Calu3 (cell line): ENCODE measurements at regions not wholly inside any gene's neighbourhood (a gene's known extent, or its start where the extent isn't known, plus 50 kb on each side); places are given as distances from the start of the nearest gene placed in this dataset.

Experiments used
- BruUV-seq: library from RNA; stranded (reverse); fragments of 400-500 nt; replicated peaks from 2 replicates; lab custom pipeline; 2021; lab: Mats Ljungman, UMichigan
- CTCF ChIA-PET: fragments of 300-600 bp; sonication (Branson Sonifier 250); formaldehyde crosslinking; loops from one replicate; lab custom pipeline; 2022; ENCODE audit warnings: antibody characterized with exemption; lab: Charles Lee
- DNase-seq: peaks from one replicate; pipeline ENCODE4 v3.0.0; 2022
- H3K27ac Mint-ChIP-seq: one replicate; pipeline ENCODE4 v1.8.0; 2022; ENCODE audit warnings: mixed read lengths; ENCODE audit not compliant: unreplicated experiment
- H3K27me3 Mint-ChIP-seq: one replicate; pipeline ENCODE4 v1.8.0; 2022; ENCODE audit warnings: mixed read lengths; ENCODE audit not compliant: unreplicated experiment
- H3K36me3 Mint-ChIP-seq: one replicate; pipeline ENCODE4 v1.8.0; 2022; ENCODE audit warnings: mild to moderate bottlenecking, moderate library complexity, mixed read lengths; ENCODE audit not compliant: insufficient read depth, unreplicated experiment
- H3K4me1 Mint-ChIP-seq: one replicate; pipeline ENCODE4 v1.8.0; 2022; ENCODE audit warnings: mild to moderate bottlenecking, low read depth, mixed read lengths; ENCODE audit not compliant: unreplicated experiment
- H3K4me3 Mint-ChIP-seq: one replicate; pipeline ENCODE4 v1.8.0; 2022; ENCODE audit warnings: mild to moderate bottlenecking, low read depth, moderate library complexity, mixed read lengths; ENCODE audit not compliant: unreplicated experiment
- H3K9me3 Mint-ChIP-seq: one replicate; pipeline ENCODE4 v1.8.0; 2022; ENCODE audit warnings: low read depth, mixed read lengths; ENCODE audit not compliant: unreplicated experiment
- intact Hi-C: fragments of 100-400 bp; cut with micrococcal nuclease; formaldehyde crosslinking; loops from one replicate; pipeline ENCODE4 v1.10.0; 2022; ENCODE audit not compliant: unreplicated experiment
- TF ChIP-seq, protein P1 (sequence below): fragments of 200-600 bp; IDR thresholded peaks from one replicate; pipeline ENCODE4 v1.8.0; 2022; ENCODE audit warnings: antibody characterized with exemption; ENCODE audit not compliant: unreplicated experiment

DNA sequence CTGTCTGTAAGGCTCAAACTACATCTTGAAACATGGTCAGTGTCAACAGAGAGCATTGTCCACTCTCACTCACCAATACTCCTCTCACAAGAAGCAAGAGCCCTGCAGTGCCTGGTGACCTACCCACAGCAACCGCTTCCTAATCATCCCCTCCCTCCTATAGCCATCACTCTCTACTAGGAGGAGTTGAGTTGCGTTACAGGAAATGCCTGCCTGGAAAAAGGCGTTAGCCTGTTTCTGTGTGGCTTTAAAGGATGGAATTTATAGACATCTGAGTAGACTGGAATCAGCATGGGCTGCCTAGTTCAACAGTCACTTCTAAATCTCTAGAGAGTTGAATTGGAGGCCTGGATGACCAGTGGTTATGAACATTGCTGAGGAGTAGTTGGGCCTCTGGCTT, 108.3 kb upstream of the FER start:
- TF ChIP-seq, protein P1, sequence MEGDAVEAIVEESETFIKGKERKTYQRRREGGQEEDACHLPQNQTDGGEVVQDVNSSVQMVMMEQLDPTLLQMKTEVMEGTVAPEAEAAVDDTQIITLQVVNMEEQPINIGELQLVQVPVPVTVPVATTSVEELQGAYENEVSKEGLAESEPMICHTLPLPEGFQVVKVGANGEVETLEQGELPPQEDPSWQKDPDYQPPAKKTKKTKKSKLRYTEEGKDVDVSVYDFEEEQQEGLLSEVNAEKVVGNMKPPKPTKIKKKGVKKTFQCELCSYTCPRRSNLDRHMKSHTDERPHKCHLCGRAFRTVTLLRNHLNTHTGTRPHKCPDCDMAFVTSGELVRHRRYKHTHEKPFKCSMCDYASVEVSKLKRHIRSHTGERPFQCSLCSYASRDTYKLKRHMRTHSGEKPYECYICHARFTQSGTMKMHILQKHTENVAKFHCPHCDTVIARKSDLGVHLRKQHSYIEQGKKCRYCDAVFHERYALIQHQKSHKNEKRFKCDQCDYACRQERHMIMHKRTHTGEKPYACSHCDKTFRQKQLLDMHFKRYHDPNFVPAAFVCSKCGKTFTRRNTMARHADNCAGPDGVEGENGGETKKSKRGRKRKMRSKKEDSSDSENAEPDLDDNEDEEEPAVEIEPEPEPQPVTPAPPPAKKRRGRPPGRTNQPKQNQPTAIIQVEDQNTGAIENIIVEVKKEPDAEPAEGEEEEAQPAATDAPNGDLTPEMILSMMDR: no peak
- no peaks in the 10 kb centered on the region for H3K27me3 Mint-ChIP-seq
- no TSS peak for BruUV-seq
- CTCF ChIA-PET: no interaction called here
- H3K9me3 Mint-ChIP-seq: no peaks in the 10 kb centered on the region
- intact Hi-C loops: no loop called here
- no peak for DNase-seq
- H3K4me3 Mint-ChIP-seq: no peak overlapping the region
- peaks cover 17% of the 10 kb centered on the region for H3K4me1 Mint-ChIP-seq
- H3K27ac Mint-ChIP-seq: no peak overlapping the region
- no peaks in the 10 kb centered on the region for H3K36me3 Mint-ChIP-seq

DNA sequence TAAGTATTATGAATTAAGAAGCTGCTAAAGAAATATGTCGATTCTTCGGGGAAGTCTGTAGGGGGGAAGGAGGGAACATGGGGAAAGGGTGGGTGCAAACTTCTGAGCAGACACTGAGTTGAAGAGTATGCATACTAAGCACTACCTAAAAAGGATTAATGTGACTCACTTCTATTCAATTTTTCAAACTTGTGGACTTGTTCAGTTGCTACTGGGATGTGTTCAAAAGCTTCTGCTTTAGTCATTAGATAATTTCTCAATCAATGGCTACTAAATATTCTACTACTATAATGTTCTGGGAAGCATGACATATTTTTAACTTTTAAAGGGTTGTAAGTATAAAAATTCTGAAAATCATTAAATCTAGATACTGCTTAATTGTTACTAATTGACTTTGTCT, 109.7 kb upstream of the FER start:
- DNase-seq: no peak
- TF ChIP-seq, protein P1: no peak
- CTCF ChIA-PET: no interaction called here
- Mint-ChIP-seq H3K9me3 (no peaks in the 10 kb centered on the region), H3K4me1 (peaks cover 16% of the 10 kb centered on the region), H3K4me3 (no peak overlapping the region), H3K36me3 (no peaks in the 10 kb centered on the region), H3K27me3 (no peaks in the 10 kb centered on the region), H3K27ac (no peak overlapping the region)
- BruUV-seq: no TSS peak
- intact Hi-C loops: no loop called here

DNA sequence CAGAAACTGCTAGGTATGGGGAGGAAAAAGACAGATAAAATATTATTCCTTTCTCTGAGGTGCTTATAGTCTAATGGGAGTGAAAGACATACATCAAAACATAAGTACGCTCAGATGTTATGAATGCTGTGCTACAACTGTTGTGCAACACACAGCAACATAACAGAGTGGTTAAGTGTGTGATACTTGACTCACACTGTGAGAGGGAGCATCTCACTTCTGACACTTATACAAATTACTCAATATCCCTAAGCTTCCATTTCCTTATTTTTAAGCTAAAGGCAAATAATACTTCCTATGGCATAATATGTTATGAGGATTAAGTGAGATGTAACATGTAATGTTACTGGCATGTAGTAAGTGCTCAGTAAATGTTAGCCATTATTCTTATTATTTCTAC, 110.6 kb upstream of the FER start:
- peaks cover 7% of the 10 kb centered on the region for H3K4me1 Mint-ChIP-seq
- no peak overlapping the region for H3K27ac Mint-ChIP-seq
- H3K4me3 Mint-ChIP-seq: no peak overlapping the region

GRCh38 chr5:108636135-108636853, 111.4 kb upstream of the FER start:
- TF ChIP-seq, protein P1: no peak
- Mint-ChIP-seq H3K36me3 (no peaks in the 10 kb centered on the region), H3K9me3 (no peaks in the 10 kb centered on the region), H3K4me3 (no peak overlapping the region), H3K27me3 (no peaks in the 10 kb centered on the region), H3K4me1 (no peaks in the 10 kb centered on the region), H3K27ac (no peak overlapping the region)
- intact Hi-C loops: no loop called here
- no TSS peak for BruUV-seq
- no peak for DNase-seq
- CTCF ChIA-PET: no interaction called here

More for the DNA sequence above, 110.6 kb upstream of the FER start:
- intact Hi-C loops: no loop called here
- no peaks in the 10 kb centered on the region for H3K36me3 Mint-ChIP-seq
- BruUV-seq: no TSS peak
- no peaks in the 10 kb centered on the region for H3K27me3 Mint-ChIP-seq
- H3K9me3 Mint-ChIP-seq: no peaks in the 10 kb centered on the region
- TF ChIP-seq, protein P1: no peak
- no peak for DNase-seq
- CTCF ChIA-PET: no interaction called here
